ENCODE measurements at regions not wholly inside any gene's neighbourhood (a gene's known extent, or its start where the extent isn't known, plus 50 kb on each side); places are given as distances from the start of the nearest gene placed in this dataset.

- no peak for DNase-seq
Measured at GRCh38 chr13:80591976-80592740, 251.2 kb upstream of the SPRY2 start.

- DNase-seq, result no peak
Measured at GRCh38 chr13:80590551-80590950, 249.6 kb upstream of the SPRY2 start.

- no peak for DNase-seq
Measured at GRCh38 chr13:80586356-80586755, 245.4 kb upstream of the SPRY2 start.

- DNase-seq, result no peak
Measured at GRCh38 chr13:80585531-80585930, 244.6 kb upstream of the SPRY2 start.

- DNase-seq, result no peak
Measured at GRCh38 chr13:80584785-80585184, 243.9 kb upstream of the SPRY2 start.

GRCh38 chr13:80584306-80584705 lies 243.4 kb upstream of the SPRY2 start:
- no peak for DNase-seq

GRCh38 chr13:80577926-80578670 lies 237.2 kb upstream of the SPRY2 start:
- no peak for DNase-seq

- no peak for DNase-seq
Measured at GRCh38 chr13:80577285-80577684, 236.4 kb upstream of the SPRY2 start.

- no peak for DNase-seq
Measured at GRCh38 chr13:80574113-80574850, 233.4 kb upstream of the SPRY2 start.

- DNase-seq, result no peak
Measured at GRCh38 chr13:80572923-80573316, 232.0 kb upstream of the SPRY2 start.

- no peak for DNase-seq
Measured at GRCh38 chr13:80572308-80572922, 231.5 kb upstream of the SPRY2 start.

GRCh38 chr13:80571346-80572307 lies 230.7 kb upstream of the SPRY2 start:
- DNase-seq, result no peak

GRCh38 chr13:80563439-80563838 lies 222.5 kb upstream of the SPRY2 start:
- no peak for DNase-seq

- no peak for DNase-seq
Measured at GRCh38 chr13:80562433-80563156, 221.7 kb upstream of the SPRY2 start.

GRCh38 chr13:80560609-80561008 lies 219.7 kb upstream of the SPRY2 start:
- DNase-seq, result no peak

- DNase-seq, result no peak
Measured at GRCh38 chr13:80559944-80560343, 219.0 kb upstream of the SPRY2 start.

- no peak for DNase-seq
Measured at GRCh38 chr13:80558074-80558473, 217.1 kb upstream of the SPRY2 start.

- DNase-seq, result no peak
Measured at GRCh38 chr13:80555796-80556678, 215.1 kb upstream of the SPRY2 start.

GRCh38 chr13:80552851-80553440 lies 212.0 kb upstream of the SPRY2 start:
- no peak for DNase-seq

All from DMS79 treated with DMSO at 0.1 percent for 48 hours (cell line).